NCI-H82 treated with DMSO at 0.1 percent for 48 hours (cell line): ENCODE measurements at regions not wholly inside any gene's neighbourhood (a gene's known extent, or its start where the extent isn't known, plus 50 kb on each side); places are given as distances from the start of the nearest gene placed in this dataset.

Source experiments
- DNase-seq: peaks from one replicate; lab custom pipeline; 2025; ENCODE audit not compliant: unreplicated experiment; lab: John Stamatoyannopoulos, UW

- no peak for DNase-seq
Observed at GRCh38 chr3:193946945-193947344, 189.0 kb upstream of the HES1 start.

GRCh38 chr3:193947596-193947995 is 188.4 kb upstream of the HES1 start:
- DNase-seq, result no peak

GRCh38 chr3:193948459-193948858 is 187.5 kb upstream of the HES1 start:
- no peak for DNase-seq

- no peak for DNase-seq
Observed at GRCh38 chr3:193951859-193952258, 184.1 kb upstream of the HES1 start.

GRCh38 chr3:193954752-193955151 is 181.2 kb upstream of the HES1 start:
- no peak for DNase-seq

- no peak for DNase-seq
Observed at GRCh38 chr3:193955719-193956118, 180.2 kb upstream of the HES1 start.

GRCh38 chr3:193959861-193960260 is 176.1 kb upstream of the HES1 start:
- DNase-seq, result no peak

GRCh38 chr3:193960487-193961274 is 175.3 kb upstream of the HES1 start:
- no peak for DNase-seq

- no peak for DNase-seq
Observed at GRCh38 chr3:193962986-193963685, 172.8 kb upstream of the HES1 start.

GRCh38 chr3:193963808-193964516 is 172.0 kb upstream of the HES1 start:
- no peak for DNase-seq

GRCh38 chr3:193964517-193964880 is 171.4 kb upstream of the HES1 start:
- DNase-seq, result no peak

GRCh38 chr3:193968380-193968974 is 167.5 kb upstream of the HES1 start:
- DNase-seq, result no peak

- DNase-seq, result peak; percentile 71
Observed at GRCh38 chr3:193970131-193970772, 165.7 kb upstream of the HES1 start.

- no peak for DNase-seq
Observed at GRCh38 chr3:193970773-193971206, 165.2 kb upstream of the HES1 start.

GRCh38 chr3:193971261-193971751 is 164.6 kb upstream of the HES1 start:
- no peak for DNase-seq

GRCh38 chr3:193971966-193972365 is 164.0 kb upstream of the HES1 start:
- no peak for DNase-seq

GRCh38 chr3:193972832-193973231 is 163.1 kb upstream of the HES1 start:
- DNase-seq, result no peak

- no peak for DNase-seq
Observed at GRCh38 chr3:193974191-193974652, 161.7 kb upstream of the HES1 start.

GRCh38 chr3:193974671-193975535 is 161.0 kb upstream of the HES1 start:
- DNase-seq, result no peak

GRCh38 chr3:193977622-193978021 is 158.3 kb upstream of the HES1 start:
- DNase-seq, result no peak
